HG03469 (cell line): ENCODE measurements at regions not wholly inside any gene's neighbourhood (a gene's known extent, or its start where the extent isn't known, plus 50 kb on each side); places are given as distances from the start of the nearest gene placed in this dataset.

Experiments used
- ATAC-seq: cut with Tn5 transposase; IDR thresholded peaks from one replicate; pipeline ENCODE4 v1.9.1; 2021; ENCODE audit warnings: mild to moderate bottlenecking, moderate library complexity, moderate number of reproducible peaks; ENCODE audit not compliant: unreplicated experiment

DNA sequence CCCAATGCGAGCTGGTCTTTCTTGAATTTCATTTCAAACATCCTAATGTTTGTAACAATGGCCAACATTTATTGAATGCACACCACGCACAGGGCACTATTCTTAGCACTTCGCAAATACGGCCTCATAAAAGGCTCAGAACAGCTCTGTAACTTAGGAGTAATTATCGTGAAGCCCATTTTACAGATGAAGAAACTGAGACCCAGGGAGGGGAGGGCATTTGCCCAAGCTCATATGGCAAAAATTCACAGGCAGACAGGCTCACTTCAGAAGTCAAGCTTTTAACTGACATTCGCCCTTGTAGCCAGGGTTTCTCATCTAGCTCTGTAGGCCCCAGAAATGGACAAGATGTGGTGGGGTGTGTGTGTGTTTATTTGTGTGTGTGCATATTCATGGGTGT lies 60.3 kb upstream of the TBX3 start:
- ATAC-seq, result no peak

GRCh38 chr12:114743799-114744198 lies 59.8 kb upstream of the TBX3 start:
- ATAC-seq, result no peak

- ATAC-seq, result no peak
Observed at GRCh38 chr12:114743289-114743688, 59.3 kb upstream of the TBX3 start.

- ATAC-seq, result no peak
Observed at GRCh38 chr12:114742363-114742762, 58.4 kb upstream of the TBX3 start.

DNA sequence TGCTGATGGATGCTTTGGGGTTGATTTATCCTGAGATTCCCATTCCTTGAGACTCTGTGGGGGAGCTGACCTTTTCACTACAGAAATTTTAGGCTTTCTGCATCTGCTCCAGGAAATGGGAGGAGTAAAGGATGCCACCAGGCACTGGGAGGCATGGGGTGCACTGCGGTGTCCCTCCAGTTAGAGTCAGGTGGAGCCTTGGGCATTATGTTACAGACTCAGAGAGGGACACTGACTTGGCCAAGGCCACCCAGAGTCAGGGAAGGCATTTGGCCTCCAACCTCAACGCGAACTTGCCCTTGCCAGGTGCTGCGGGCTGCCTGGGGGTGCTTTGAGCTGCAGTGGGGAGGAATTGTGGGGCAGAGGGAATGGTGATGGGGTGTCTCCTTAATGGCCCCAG lies 58.0 kb upstream of the TBX3 start:
- no peak for ATAC-seq

DNA sequence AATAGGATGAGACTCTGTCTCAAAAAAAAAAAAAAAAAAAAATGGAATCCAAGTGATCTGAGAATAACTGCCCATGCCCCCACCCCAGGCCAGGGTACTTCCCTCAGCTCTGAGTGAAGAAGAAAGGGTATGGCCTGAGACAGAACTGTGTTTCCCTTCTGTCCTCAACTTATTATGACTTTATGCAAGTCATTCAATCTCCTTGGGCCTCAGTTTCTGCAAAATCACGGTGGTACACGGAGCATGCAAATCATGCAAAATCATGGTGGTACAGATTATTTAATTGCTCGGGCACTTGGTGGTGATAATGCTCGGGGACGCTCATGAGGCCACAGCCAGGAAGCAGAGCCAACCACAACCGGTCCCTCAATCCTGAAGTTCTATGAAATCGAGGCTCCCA lies 56.5 kb upstream of the TBX3 start:
- no peak for ATAC-seq

GRCh38 chr12:114738460-114739184 lies 54.6 kb upstream of the TBX3 start:
- no peak for ATAC-seq

- ATAC-seq, result no peak
Observed at GRCh38 chr12:114735680-114736374, 51.9 kb upstream of the TBX3 start.

DNA sequence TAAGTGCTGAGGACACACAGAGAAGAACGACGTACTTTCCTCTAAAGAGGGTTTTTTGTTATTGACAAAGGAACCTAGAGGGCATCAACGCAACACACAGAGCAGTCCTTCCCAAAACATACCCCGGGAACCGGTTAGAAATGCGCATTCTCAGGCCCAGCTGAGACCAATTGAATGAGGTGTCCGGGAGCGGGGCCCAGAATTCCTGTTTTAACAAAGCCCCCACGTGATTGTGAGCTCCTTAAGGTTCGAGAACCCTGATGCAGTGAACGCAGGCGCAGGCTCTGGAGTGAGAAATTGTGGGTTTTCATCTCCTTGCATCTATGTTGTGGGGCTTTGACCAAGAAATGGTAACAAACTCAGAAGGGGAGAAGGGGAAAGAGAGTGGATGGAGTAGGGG lies 51.0 kb upstream of the TBX3 start:
- ATAC-seq, result no peak

DNA sequence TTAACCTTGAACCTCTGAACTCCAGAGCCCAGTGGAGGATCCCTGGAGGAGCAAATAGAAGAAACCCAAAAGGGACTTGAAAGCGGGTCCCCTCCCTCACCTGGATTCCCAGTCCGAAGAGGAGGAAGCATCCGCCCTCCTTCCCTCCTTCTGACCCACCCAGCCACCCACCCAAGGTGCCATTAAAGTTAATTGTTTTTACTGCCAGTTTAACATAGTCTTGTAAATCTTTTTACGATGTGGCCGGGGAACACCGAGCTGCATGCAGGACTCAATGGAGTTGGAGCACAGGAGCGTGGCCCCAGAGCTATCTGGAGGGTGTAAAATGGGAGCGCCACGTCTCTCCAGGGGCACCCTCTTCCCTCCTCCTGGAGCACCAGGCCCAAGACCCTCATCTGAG lies 49.9 kb upstream of the TBX3 start:
- no peak for ATAC-seq
